Activated CD4-positive, alpha-beta T cell treated with anti-CD3 and anti-CD28 coated beads, Interleukin-2, amount 10 ng/mL, durations not matched to agents 24 days and 14 days (primary cell): ENCODE measurements at regions not wholly inside any gene's neighbourhood (a gene's known extent, or its start where the extent isn't known, plus 50 kb on each side); places are given as distances from the start of the nearest gene placed in this dataset.

Source experiments
- DNase-seq: peaks from one replicate; pipeline ENCODE4 v3.0.0; 2022
- H3K27ac Mint-ChIP-seq: one replicate; pipeline ENCODE4 v1.8.0; 2022; ENCODE audit warnings: mild to moderate bottlenecking, mixed read lengths
- H3K27me3 Mint-ChIP-seq: one replicate; pipeline ENCODE4 v1.8.0; 2022; ENCODE audit warnings: mixed read lengths
- H3K36me3 Mint-ChIP-seq: one replicate; pipeline ENCODE4 v1.8.0; 2022; ENCODE audit warnings: low read depth, mild to moderate bottlenecking, mixed read lengths
- H3K4me1 Mint-ChIP-seq: one replicate; pipeline ENCODE4 v1.8.0; 2021; ENCODE audit warnings: mixed read lengths
- H3K4me3 Mint-ChIP-seq: one replicate; pipeline ENCODE4 v1.8.0; 2022; ENCODE audit warnings: mild to moderate bottlenecking, moderate library complexity, mixed read lengths
- H3K9me3 Mint-ChIP-seq: one replicate; pipeline ENCODE4 v1.8.0; 2021; ENCODE audit warnings: mixed read lengths
- intact Hi-C: fragments of 100-400 bp; cut with micrococcal nuclease; formaldehyde crosslinking; loops from one replicate; pipeline ENCODE4 v1.15.1; 2023

DNA sequence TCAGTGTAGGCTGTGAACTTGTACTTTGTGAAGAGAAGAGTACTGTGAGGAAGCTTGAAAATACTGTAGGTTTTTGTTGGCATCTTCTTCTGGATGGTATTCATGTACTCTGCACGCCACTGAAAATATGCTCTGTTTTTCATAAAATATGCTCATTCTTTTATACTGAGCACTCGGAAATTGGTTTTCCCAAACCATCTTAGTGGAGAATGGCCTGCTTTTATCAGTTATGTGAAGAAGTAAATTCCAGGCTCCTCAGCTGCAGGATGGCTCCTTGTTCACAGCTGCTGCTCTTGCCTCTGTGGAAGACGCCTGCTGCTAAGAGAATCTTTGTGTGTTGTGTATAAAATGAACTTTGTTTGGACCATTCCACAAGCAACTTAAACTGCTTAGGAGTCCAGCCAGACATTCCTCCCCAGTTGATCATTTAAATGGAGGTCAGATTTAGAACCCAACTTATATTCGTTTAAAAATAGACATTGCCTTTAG is 443.5 kb upstream of the RGS6 start:
- H3K4me3 Mint-ChIP-seq: no peak overlapping the region
- no peaks in the 10 kb centered on the region for H3K27me3 Mint-ChIP-seq
- H3K36me3 Mint-ChIP-seq: peaks cover 28% of the 10 kb centered on the region
- DNase-seq: no peak
- H3K9me3 Mint-ChIP-seq: no peaks in the 10 kb centered on the region
- H3K4me1 Mint-ChIP-seq: peaks cover 20% of the 10 kb centered on the region
- intact Hi-C loops: no loop called here
- no peak overlapping the region for H3K27ac Mint-ChIP-seq

DNA sequence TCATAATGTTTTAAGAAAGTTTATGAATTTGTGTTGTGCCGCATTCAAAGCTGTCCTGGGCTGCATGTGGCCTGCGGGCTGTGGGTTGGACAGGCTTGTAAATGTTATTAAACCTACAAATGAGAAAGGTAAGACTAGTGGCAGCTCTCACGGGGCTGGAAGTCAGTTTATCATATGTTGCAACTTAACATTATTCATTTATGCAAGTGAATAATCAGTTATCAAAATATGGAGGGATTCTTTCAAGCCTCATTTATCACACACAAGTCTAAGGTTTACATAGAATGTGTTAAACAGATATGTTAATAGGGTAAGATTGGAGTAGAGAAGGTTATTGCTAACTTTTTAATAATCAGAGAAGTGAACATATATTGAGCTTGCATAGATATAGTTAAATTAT is 442.5 kb upstream of the RGS6 start:
- no peaks in the 10 kb centered on the region for H3K27me3 Mint-ChIP-seq
- no peak overlapping the region for H3K4me3 Mint-ChIP-seq
- H3K27ac Mint-ChIP-seq: no peak overlapping the region
- H3K4me1 Mint-ChIP-seq: peaks cover 20% of the 10 kb centered on the region
- peaks cover 28% of the 10 kb centered on the region for H3K36me3 Mint-ChIP-seq
- DNase-seq: no peak
- no peaks in the 10 kb centered on the region for H3K9me3 Mint-ChIP-seq
- intact Hi-C loops: no loop called here

DNA sequence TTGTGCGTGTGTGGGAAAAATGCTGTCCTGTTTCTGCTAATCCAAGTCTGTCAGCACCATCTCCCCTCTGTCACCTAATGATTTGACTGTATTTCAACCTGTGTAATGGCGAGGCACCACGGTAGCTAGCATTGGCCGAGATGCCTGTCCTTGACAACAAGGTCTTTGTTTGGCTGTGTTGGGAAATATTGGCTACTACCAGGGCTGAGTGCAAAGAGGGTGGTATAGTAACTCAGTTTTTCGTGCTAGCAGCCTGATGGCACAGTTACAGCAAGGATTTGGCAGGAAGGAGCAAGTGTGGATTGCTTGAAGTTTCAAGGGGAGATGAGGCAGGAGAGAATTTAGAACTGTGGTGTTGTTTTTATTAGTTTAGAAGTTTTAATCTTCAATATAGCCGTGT is 440.3 kb upstream of the RGS6 start:
- Mint-ChIP-seq H3K27ac (no peak overlapping the region), H3K27me3 (no peaks in the 10 kb centered on the region), H3K9me3 (no peaks in the 10 kb centered on the region), H3K4me3 (no peak overlapping the region), H3K36me3 (peaks cover 27% of the 10 kb centered on the region), H3K4me1 (peaks cover 19% of the 10 kb centered on the region)
- DNase-seq: no peak
- intact Hi-C loops: no loop called here

DNA sequence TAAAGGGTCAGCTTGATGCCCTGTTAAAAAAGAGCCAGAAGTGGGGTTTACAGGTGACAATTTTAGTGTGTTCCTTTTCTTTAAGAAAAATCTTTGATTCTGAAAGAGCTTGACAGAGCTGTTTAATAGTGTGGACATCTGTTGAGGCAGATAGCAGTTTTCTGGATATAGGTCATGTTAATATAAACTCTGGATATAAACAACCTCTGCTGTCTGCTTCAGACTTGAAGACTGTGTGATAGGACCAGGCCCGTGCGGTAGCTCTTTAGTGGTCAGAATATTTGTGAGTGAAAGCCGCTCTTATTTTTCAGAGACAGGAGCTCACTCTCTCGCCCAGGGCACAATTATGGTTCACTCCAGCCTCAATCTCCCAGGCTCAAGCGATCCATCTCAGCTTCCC is 439.9 kb upstream of the RGS6 start:
- DNase-seq: no peak
- peaks cover 2% of the 10 kb centered on the region for H3K9me3 Mint-ChIP-seq
- no peaks in the 10 kb centered on the region for H3K27me3 Mint-ChIP-seq
- no peak overlapping the region for H3K27ac Mint-ChIP-seq
- peaks cover 16% of the 10 kb centered on the region for H3K4me1 Mint-ChIP-seq
- intact Hi-C loops: no loop called here
- H3K4me3 Mint-ChIP-seq: no peak overlapping the region
- H3K36me3 Mint-ChIP-seq: peaks cover 26% of the 10 kb centered on the region

DNA sequence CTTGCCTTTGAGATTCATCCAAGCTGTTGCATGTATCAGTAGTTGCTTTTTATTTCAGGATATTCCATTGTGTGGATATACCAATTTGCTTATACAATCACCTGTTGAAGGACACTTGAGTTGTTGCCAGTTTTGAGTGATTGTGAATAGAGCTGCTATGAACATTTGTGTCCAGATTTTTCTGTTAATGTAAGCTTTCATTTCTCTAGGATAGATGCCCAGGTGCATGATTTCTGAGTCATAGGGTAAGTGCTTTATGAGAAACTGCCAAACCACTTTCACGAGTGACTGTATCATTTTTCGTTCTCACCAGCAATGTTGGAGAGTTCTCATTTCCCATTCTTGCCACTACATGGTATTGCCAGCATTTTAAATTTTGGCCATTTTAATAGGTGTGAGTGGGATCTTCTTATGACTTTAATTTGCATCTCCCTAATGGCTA is 434.6 kb upstream of the RGS6 start:
- Mint-ChIP-seq H3K9me3 (peaks cover 4% of the 10 kb centered on the region), H3K4me1 (peaks cover 20% of the 10 kb centered on the region), H3K27me3 (no peaks in the 10 kb centered on the region), H3K4me3 (peak overlapping the region; percentile 20), H3K27ac (peak overlapping the region; percentile 37), H3K36me3 (peaks cover 23% of the 10 kb centered on the region)
- intact Hi-C loops: loop anchor here (1.0 to 5.0 kb wide), 4 partner anchors 19 to 175 kb away; partner anchors contain the start of gene SIPA1L1
- no peak for DNase-seq

DNA sequence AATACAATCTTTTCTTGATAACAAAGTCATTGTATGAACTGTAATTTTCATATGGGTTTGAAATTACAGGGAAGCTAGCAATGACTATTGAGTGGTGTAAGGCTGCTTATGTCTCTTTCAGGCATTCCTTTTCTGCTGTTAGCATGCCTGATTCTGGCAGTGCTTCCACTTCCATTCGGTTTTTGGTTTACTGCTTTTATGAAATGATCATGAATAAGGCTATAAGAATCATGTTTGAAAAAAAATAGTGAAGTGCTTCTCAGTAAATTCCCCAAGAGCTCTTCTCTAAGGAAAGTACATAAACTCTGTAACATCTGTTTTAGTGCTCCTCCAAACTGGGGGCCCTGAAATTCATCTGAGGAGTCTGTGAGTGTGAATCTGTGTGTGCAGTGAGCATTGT is 434.0 kb upstream of the RGS6 start:
- intact Hi-C loops: loop anchor here (1.0 to 5.0 kb wide), 3 partner anchors 57 to 176 kb away; partner anchors contain the start of gene SIPA1L1
- no peak for DNase-seq
- H3K9me3 Mint-ChIP-seq: peaks cover 4% of the 10 kb centered on the region
- no peak overlapping the region for H3K27ac Mint-ChIP-seq
- no peaks in the 10 kb centered on the region for H3K27me3 Mint-ChIP-seq
- H3K4me1 Mint-ChIP-seq: peaks cover 20% of the 10 kb centered on the region
- peak overlapping the region; percentile 20 for H3K4me3 Mint-ChIP-seq
- peaks cover 23% of the 10 kb centered on the region for H3K36me3 Mint-ChIP-seq

DNA sequence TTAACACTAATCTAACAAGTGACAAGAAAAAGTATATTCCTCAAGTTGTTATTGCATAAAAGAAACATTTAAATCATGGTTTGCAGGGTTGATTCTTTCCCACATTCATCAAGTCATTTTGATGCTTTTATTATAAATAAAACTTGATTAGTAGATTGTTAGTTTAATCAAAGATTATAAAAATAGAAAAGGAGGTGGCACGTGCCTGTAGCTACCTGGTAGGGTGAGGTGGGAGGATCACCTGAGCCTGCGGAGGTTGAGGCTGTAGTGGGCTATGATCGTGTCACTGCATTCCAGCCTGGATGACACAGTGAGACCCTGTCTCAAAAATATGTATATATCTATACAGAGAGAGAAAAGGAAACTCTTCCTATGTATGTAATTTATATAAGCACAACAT is 433.2 kb upstream of the RGS6 start:
- no peak for DNase-seq
- Mint-ChIP-seq H3K36me3 (peaks cover 21% of the 10 kb centered on the region), H3K4me3 (no peak overlapping the region), H3K27me3 (no peaks in the 10 kb centered on the region), H3K27ac (no peak overlapping the region), H3K9me3 (peaks cover 4% of the 10 kb centered on the region), H3K4me1 (peaks cover 19% of the 10 kb centered on the region)
- intact Hi-C loops: loop anchor here (5.0 kb wide), 2 partner anchors 87 to 177 kb away; partner anchors contain the start of gene SIPA1L1

DNA sequence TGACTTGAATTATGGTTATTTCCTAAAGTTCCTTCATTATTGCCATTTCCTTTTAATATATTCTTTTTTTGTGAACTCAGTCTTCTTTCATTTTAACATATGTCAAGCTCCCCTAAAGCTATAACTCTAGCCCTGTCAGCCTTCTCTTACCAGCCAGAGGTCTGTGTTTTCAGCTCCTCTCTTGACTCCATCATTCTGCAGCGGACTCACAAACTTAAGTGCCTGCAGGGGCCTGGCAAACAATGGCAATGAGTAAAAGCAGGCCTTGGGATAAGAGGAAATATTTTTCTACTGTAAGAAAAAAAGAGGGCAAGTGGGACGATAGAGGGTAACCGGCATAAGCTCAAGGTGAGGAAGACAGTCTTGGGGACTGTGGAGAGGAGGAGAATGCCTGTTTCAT is 424.5 kb upstream of the RGS6 start:
- no peak overlapping the region for H3K27ac Mint-ChIP-seq
- no peak for DNase-seq
- intact Hi-C loops: no loop called here
- H3K4me3 Mint-ChIP-seq: no peak overlapping the region
- peaks cover 15% of the 10 kb centered on the region for H3K4me1 Mint-ChIP-seq
- H3K36me3 Mint-ChIP-seq: peaks cover 25% of the 10 kb centered on the region
- peaks cover 4% of the 10 kb centered on the region for H3K9me3 Mint-ChIP-seq
- no peaks in the 10 kb centered on the region for H3K27me3 Mint-ChIP-seq

DNA sequence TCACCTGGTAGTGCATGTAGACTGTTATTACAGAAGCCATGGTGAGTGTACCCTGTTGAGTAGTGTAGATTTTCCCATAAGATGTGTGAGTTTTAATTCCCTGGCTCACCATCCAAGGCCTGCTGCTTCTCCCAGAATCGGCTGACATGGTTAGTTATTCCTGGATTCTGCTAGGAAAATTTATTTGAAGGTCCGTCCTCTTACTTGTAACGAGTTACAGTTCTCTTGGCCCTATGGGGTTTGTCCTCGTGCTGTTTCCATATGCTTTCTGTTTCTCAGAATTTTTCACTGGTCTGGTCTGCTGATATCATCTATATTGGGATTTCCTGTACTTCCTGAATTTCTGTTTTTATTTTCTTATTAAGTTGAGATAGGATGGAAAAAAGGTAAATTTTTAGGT is 423.3 kb upstream of the RGS6 start:
- peaks cover 36% of the 10 kb centered on the region for H3K36me3 Mint-ChIP-seq
- DNase-seq: no peak
- no peak overlapping the region for H3K27ac Mint-ChIP-seq
- H3K9me3 Mint-ChIP-seq: peaks cover 4% of the 10 kb centered on the region
- peaks cover 15% of the 10 kb centered on the region for H3K4me1 Mint-ChIP-seq
- no peaks in the 10 kb centered on the region for H3K27me3 Mint-ChIP-seq
- intact Hi-C loops: no loop called here
- no peak overlapping the region for H3K4me3 Mint-ChIP-seq

DNA sequence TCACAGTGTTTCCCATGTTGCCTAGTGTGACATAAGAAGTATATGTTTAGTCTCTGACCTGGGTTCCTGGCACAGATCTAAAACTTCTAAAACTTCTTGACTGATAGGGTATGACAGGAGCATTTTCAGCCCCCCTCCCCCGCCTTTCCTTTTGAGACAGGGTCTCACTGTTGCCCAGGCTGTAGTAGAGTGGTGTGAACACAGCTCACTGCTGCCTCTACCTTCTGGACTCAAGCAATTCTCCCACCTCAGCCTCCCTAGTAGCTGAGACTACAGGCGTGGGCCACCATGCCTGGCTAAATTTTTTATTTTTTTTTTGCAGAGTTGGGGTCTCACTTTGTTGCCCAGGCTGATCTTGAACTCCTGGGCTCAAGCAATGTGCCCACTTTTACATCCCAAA is 421.1 kb upstream of the RGS6 start:
- Mint-ChIP-seq H3K4me1 (peaks cover 13% of the 10 kb centered on the region), H3K4me3 (no peak overlapping the region), H3K27me3 (no peaks in the 10 kb centered on the region), H3K27ac (no peak overlapping the region), H3K9me3 (peaks cover 4% of the 10 kb centered on the region), H3K36me3 (peaks cover 42% of the 10 kb centered on the region)
- intact Hi-C loops: no loop called here
- no peak for DNase-seq

DNA sequence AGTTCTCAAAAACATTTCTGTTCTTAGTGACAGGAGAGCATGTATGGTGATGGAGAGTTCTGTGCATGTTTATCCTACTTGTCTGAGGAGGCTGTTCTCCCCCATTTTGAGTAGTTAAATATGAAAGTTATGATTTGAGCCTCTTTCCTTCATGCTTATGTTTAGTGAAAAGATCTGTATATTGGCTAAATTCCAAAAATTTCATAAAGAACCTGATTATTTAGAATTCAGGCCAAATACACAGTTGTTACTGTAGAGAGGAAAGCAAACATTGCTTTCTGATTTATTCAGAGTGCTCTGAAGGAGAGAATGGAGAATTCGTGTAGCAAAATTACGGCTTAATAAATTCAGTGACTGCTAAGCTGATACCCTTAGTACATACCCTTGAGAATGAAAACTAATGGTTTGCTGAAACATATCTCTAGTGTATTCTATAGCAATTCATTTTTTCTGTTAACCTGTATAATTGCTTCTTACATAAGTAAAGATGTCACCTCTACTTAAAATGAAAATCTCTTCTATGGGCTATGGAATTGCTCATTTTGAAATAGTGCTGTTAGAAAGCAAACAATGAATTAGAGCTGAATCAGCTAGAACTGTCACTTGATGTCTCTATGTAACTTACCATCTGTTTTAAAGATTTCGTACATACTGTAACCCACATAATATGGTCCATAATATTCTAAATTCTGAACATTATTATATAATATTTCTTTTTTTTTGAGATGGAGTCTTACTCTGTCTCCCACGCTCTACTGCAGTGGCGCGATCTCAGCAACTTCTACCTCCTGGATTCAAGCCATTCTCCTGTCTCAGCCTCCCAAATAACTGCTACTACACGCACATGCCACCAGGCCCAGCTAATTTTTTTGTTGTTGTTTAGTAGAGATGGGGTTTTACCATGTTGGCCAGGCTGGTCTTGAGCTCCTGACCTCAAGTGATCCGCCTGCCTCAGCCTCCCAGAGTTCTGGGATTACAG is 417.0 kb upstream of the RGS6 start:
- peaks cover 1% of the 10 kb centered on the region for H3K4me1 Mint-ChIP-seq
- H3K36me3 Mint-ChIP-seq: peaks cover 45% of the 10 kb centered on the region
- H3K4me3 Mint-ChIP-seq: no peak overlapping the region
- DNase-seq: no peak
- no peaks in the 10 kb centered on the region for H3K27me3 Mint-ChIP-seq
- H3K27ac Mint-ChIP-seq: no peak overlapping the region
- intact Hi-C loops: no loop called here
- peaks cover 4% of the 10 kb centered on the region for H3K9me3 Mint-ChIP-seq

DNA sequence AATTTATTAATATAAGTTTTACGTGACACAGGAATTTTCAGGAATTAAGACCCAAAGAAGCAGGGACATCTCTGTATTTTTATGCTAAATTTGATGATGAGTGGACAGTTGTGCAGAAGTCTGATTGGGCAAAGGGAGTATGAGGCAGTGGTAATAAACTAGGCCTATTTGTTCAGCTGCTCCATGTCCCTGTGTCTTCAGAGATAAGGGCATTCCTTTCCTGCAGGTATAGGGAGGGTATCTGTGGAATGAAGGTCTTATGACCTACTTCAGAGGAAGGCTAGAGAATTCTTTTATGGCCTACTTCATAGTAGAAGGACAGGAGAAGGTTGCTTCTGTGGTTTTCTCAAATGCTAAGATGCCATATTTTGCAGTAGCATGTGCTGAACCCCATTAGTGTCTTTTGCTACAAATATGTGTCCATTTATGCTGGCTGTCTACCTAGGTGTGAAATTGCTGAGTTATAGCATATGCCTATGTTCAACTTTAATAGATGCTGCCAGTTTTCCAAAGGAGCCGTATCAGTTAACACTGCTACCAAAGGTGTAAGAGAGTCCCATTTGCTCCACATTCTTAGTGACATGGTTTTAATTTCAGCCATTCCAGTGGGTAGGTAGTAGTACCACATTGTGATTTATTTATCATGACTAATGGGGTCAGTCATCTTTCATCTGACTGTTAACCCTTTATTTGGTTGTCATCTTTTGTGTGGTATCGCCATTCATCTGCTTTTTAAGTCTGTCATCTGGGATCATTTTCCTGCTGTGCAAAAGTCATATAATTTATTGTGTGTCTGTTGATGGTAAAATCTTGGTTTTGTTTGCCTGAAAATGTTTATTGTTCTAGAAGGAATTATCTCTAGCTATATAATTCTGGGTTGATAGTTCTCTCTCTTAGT is 410.7 kb upstream of the RGS6 start:
- H3K36me3 Mint-ChIP-seq: peaks cover 33% of the 10 kb centered on the region

DNA sequence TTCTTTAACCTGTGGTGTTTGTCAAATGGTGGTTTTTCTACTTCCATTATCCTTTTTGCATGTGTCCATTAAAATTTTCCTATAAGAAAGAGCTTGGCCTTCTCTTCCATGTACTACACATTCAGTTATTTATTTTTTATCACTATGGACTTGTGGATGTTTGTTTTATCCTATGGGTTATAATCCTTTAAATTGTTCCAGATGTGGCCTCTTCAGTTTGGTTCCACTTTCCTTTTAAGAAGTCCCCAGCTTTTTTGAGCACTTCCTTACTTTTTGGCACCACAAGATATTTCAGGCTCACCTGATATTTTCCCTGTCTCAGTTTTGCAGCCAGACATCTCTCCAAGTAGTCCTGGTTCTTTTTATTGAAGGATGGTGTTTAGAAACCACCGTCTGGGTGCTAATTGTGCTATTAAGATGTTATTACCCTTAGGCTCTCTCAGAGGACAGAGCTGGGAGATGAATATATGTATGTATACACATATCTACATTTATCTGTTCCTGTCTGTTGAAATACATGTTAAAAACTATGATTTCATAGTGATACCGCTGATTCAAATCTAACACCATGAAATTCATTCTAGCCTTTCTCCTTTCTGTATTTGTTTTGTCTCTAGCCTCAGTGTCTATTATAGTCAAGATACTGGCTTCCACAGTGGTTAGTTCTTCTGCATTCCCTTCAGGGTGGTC is 408.5 kb upstream of the RGS6 start:
- DNase-seq: no peak
- no peaks in the 10 kb centered on the region for H3K9me3 Mint-ChIP-seq
- H3K27ac Mint-ChIP-seq: no peak overlapping the region
- peaks cover 20% of the 10 kb centered on the region for H3K4me1 Mint-ChIP-seq
- H3K27me3 Mint-ChIP-seq: no peaks in the 10 kb centered on the region
- intact Hi-C loops: loop anchor here (2.0 to 5.0 kb wide), 2 partner anchors 31 to 51 kb away; no protein-coding TSS in a partner anchor
- H3K36me3 Mint-ChIP-seq: peaks cover 24% of the 10 kb centered on the region
- no peak overlapping the region for H3K4me3 Mint-ChIP-seq

More for the DNA sequence above, 410.7 kb upstream of the RGS6 start:
- intact Hi-C loops: loop anchor here (5.0 kb wide), 1 partner anchor 49 kb away; no protein-coding TSS in a partner anchor
- DNase-seq: no peak
- H3K27me3 Mint-ChIP-seq: no peaks in the 10 kb centered on the region
- no peak overlapping the region for H3K27ac Mint-ChIP-seq
- H3K9me3 Mint-ChIP-seq: no peaks in the 10 kb centered on the region
- peaks cover 21% of the 10 kb centered on the region for H3K4me1 Mint-ChIP-seq
- no peak overlapping the region for H3K4me3 Mint-ChIP-seq
